Right renal cortex interstitium (tissue), 3 donors: ENCODE measurements at regions not wholly inside any gene's neighbourhood (a gene's known extent, or its start where the extent isn't known, plus 50 kb on each side); places are given as distances from the start of the nearest gene placed in this dataset.
A peak's percentile ranks its signal among the peaks of the same experiment; 100 is the strongest.

Experiments
- DNase-seq, 3 donors: peaks; one replicate each; pipeline ENCODE4 v3.0.0-alpha.2; 2013; ENCODE audit warnings: low read depth in 3 of 3, low spot score in 2 of 3

GRCh38 chr5:135249658-135250057 lies 149.4 kb downstream of the MACROH2A1 start:
- DNase-seq, result no peak

DNA sequence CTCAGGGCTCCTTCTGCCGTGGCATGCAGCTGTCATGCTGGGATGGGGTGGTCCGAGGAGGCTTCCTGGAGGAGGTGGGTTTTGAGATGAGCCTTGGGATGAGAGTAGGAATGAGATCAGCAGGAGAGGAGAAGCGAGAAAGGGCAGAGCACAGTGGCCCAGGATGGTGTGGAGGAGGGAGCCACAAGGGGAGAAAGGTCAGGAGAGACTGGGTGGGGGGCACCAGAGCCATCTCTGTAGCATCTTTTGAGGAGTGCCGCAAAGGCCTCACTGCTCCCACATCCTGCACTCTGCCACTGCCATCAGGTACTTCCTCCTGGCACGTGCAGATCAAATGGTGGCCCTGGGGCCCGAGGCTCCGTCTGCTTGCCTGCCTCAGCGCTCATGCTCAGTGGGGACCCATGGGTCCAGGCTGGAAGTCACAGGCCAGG lies 150.2 kb downstream of the MACROH2A1 start:
- DNase-seq, result no peak

DNA sequence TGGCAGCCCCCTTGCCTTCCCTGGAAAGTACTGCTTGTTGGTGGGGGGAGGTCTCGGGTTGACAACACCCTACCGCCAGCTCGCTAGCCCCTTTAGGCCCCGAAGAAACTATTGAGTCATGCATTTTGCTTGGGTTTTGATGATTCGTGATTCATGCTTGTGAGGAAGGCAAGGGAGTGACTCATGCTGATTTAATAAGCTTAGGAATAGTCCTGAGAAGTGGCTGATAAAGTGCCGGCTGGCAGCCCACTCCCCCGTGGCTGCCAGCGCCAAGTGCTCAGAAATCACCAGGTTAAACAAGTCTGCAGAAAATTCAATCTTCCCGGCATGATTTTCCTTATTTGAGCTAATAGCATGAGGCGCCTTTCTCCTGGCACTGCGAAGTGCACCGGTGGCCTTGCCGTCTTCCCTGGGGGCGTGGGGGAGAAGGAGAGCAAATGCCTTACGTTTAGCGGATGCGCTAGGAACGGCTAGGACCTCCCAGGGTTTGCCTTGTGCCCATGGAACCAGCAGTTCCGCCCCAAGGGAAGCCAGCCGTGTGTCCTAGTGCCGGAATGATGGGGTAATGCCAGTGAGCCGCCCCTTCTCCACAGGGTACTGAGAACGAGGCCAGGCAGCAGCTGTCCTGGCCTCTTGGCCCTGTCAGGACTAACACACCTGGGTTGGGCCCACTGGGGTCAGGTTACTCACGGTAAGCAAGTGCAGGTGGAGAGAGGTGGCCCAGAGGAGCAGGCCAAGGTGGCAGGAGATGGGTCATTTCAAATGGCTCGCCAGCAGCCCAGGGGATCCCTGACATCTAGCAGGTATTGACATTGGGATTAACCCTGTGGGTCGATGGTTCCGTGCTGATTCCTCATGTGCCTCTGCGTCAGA lies 151.9 kb downstream of the MACROH2A1 start:
- DNase-seq, result no peak

GRCh38 chr5:135246605-135246922 lies 152.5 kb downstream of the MACROH2A1 start:
- no peak for DNase-seq

- DNase-seq, result no peak
Observed at GRCh38 chr5:135245521-135246499, 153.2 kb downstream of the MACROH2A1 start.

- no peak for DNase-seq
Observed at GRCh38 chr5:135244620-135245021, 154.4 kb downstream of the MACROH2A1 start.

- DNase-seq, result no peak
Observed at GRCh38 chr5:135243556-135244285, 155.3 kb downstream of the MACROH2A1 start.

DNA sequence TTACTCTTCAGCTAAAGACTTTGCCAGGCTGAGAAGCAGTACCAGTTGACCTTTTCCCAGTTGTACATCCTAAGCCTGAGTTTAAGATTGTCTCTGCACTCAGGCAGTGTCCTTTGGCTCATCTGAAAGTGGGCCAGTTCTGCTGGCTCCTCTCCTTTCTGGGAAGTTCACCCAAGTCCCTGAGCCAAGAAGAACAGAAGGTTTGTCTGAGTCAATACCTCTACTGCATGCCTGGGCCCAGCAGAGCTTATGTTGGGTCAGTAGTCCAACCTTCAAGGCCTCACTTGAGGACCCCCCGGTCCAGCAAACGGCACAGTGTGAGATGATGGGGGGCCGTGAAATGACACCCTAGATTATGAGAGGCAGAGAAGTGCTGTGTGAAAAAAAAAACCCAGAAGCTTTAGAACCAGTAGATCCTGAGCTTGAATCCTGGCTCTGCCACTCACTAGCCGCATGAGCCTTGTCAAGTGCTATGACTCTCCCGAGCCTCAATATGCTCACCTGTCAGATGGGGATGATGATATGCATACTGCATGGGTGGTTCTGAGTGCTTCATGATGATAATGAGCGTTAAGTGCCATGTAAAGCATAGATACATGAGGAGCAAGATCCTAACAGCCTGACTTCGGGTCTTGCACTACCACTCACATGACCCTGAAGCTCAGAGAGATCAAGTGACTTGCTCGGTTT lies 156.0 kb downstream of the MACROH2A1 start:
- no peak for DNase-seq

GRCh38 chr5:135242021-135242865 lies 156.8 kb downstream of the MACROH2A1 start:
- DNase-seq, result no peak

- DNase-seq, result no peak
Observed at GRCh38 chr5:135241536-135241935, 157.5 kb downstream of the MACROH2A1 start.

GRCh38 chr5:135240781-135241360 lies 158.2 kb downstream of the MACROH2A1 start:
- DNase-seq, result no peak

GRCh38 chr5:135240283-135240633 lies 158.8 kb downstream of the MACROH2A1 start:
- DNase-seq, result no peak

GRCh38 chr5:135239453-135240282 lies 159.4 kb downstream of the MACROH2A1 start:
- DNase-seq, result peak in 2 of 3 donors; percentile 21 to 36

DNA sequence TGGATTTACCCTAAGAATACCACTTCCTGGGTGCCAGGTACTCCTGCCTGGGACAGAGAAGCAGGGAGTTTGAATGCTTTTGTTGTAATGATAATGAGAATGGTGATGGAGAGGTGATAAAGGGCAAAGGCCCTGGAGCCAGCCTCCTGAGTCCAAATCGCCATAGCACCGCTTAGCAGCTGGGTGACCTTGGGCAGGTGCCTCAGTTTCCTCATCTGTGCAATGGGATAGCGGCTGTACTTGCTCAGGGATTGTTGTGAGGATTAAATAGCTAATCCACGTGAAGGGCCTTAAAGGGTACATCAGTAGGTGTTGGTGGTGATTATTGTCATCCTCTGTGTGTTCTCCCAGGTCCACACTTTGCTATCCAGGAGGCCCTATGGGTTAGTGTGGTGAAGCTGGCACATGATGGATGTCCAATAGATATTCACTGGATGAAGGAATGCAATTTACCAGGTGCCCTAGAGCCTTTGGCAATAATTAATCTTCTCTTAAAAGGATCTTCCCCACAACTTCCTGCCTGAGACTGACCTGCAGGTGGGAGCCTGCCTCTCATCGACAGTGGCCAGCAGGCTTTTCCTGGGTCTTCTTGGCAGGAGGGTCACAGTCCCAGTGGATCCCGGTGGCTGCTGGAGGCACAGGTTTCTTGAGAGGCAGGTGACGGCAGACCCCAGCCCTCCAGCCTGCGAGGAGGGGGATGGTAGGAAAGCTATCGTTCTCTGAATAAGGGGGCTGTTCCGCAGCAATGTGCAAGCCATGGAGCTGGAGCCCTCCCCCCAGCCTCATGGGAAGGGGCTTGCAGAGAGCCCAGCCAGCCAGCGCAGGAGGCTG lies 160.2 kb downstream of the MACROH2A1 start:
- DNase-seq, result no peak

- no peak for DNase-seq
Observed at GRCh38 chr5:135237748-135238103, 161.3 kb downstream of the MACROH2A1 start.

DNA sequence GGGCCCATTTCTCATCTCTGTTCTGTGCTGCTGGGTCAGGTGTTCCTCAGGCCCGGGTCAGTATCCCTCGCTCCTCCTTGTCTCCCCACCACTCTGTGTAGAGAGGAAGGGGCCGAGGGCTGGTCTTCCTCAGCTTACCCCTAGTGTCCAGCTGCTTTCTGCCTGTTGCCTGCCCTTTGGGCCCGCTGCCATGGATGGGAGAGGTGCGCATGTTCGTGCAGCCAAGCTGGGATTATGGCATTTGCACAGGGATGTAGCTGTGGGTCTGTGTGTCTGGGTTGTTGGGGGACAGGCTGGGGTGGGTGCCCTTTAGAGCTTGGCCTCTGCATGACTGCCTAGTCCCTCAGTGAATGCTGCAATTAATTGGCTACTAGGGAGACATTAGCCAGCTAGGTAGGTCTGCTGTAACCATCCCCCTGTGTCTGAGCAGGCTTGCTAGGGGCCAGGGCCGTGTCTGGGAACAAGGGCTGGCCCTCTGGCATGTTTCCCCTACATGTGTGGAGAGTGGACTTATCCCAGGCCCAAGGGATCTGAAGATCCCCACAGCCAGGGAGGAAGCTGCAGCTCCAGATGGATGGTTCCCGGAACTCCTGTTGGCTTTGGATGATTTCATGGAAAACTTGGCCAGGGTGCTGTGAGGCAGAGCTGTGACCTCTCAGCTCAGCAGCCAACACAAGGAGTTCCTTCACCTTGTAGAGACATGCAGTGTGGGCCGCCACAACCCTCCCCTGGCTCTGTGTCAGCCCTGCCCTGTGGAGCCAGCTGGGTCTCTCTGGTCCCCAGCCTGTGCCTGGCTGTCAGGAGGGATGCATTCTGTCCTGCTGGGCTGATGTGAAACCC lies 161.9 kb downstream of the MACROH2A1 start:
- no peak for DNase-seq
